SHP77 (cell line): ENCODE measurements at regions not wholly inside any gene's neighbourhood (a gene's known extent, or its start where the extent isn't known, plus 50 kb on each side); places are given as distances from the start of the nearest gene placed in this dataset.

Source experiments
- DNase-seq, 2 experiments: peaks; one replicate each; lab custom pipeline; 2025; lab: John Stamatoyannopoulos, UW

DNA sequence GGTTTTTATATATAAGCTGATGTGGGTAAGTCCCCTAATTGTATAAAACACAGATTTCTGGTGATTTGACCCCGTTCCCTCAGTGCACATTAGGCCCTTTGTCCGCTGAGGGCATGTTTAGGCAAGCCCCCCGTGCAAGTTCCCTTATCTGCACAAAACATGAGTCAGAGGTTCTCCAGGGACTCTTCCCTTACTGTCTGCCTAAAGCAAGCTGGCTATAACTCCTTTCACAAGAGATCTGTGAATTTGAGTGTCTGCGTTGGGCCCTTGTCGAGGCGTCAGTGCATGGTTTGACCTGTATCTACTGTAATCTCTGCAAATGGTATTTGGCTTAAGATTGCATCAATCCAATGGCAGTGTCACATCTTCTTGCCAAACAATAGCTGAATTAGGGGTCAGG, 712.8 kb downstream of the CDH8 start:
- DNase-seq: no peak

DNA sequence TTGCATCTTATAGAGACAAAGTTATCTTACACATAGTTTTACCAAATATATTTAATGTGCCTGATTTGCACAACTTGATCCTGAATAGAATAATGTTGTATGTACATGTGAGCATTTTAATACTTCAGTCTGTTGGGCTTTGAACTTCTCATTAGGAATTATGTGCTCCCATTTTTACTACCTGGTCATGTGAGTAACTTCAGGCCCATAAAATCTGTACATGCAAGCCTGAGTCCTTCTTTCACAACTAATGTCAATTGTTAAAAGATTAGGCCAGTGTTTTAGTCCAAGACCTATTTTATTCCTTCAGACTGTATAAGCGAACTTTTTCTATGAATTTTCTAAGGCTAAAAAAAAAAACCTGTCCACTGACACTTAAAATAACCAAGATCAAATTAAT, 715.4 kb downstream of the CDH8 start:
- DNase-seq: no peak

DNA sequence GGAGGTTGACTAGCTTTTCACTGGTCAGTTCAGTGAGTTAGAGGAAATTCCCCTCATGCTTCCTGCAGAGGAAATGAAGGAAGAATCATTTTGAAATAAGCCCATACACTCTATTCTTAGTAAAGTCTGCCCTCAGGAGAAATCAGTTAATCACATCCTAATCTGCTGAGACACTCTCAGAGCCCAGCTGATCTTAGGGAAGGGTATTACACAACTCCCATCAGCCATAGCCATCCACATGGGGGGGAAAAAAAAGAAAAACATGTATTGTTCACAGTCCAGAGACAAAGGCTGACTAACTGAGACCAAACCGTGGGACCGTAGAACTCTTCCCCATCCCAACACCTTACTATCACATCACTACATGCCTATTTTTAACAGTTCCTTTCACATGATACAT, 722.3 kb downstream of the CDH8 start:
- no peak for DNase-seq

DNA sequence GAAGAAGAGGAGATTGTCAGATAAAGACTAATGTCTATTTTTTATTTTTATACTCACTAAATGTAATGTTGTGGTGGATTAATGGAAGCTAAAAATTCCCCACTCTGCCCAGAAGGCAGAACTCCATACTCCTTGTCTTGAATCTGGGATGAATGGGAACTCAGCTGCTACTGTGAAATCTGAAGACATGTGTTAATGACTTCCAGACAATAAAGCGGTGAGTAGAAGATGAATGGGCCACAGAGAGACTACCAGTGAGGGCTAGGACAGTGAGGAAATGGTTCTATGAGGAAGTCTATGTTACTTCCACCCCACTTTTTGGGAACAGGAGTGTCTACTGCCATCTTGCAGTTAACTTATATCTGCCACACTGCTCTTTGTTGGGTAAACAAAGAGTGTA, 726.9 kb downstream of the CDH8 start:
- DNase-seq: no peak

- DNase-seq: no peak
Observed at GRCh38 chr16:61306204-61306603, 730.0 kb downstream of the CDH8 start.

DNA sequence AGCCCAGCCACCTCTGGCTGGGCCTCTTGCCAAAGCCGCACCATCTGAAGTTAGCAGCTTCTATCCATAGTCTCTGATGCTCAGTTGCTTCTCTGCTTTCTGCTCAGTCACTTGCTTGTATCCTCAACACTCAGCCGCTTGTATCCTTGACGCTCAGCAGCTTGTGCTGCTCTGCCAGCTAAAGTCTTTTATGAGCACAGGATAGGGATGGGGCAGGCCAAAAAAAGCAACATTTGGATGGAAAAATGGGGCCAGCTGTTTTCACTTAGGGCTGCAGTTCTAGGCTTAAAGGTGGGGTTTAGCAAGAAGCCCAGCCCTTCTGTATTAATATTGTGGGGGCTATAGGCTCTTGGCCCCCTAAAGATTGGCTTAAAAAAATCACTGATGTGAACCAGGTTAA, 739.4 kb downstream of the CDH8 start:
- DNase-seq: no peak

DNA sequence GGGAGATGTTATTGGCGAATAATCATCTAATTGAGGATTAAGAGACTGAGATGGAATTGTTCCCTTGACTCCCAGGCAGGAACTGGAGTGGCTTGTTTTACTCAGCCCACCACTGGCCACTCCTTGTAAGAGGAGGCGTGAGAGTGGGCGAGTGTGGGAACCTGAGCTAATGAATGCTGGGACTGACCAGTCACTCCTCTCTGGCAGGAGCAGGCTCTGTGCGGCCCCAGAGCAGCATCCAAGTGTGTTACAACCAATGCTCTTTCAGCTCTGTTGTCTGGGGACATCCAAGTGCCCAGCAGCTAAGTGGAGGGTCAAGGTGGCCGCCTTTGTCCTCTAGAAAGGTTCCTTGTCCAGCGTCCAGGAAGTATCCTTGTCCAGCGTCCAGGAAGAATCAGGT, 739.9 kb downstream of the CDH8 start:
- DNase-seq: no peak

GRCh38 chr16:61295311-61295710, 740.9 kb downstream of the CDH8 start:
- DNase-seq: no peak

GRCh38 chr16:61289141-61289540, 747.1 kb downstream of the CDH8 start:
- DNase-seq: no peak

DNA sequence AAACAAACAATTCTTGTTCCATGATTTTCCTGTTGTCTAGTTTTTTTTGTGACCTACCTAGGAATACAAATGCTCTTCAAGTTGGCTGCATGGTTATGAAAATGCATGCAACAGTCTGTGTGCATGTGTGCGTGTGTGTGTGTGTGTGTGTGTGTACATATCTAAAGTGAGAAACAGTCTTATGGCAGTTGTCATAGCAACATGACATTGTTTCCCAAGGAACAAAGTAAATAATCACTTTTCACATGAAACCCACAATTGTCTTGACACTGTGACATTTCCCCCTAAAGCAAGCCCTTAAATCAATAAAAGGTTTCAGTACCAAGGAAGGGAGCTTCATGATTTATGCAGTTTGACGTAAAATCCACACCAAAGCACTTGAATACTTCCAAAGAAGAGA, 758.4 kb downstream of the CDH8 start:
- no peak for DNase-seq

GRCh38 chr16:61274211-61274610, 762.0 kb downstream of the CDH8 start:
- DNase-seq: no peak

GRCh38 chr16:61270726-61271125, 765.5 kb downstream of the CDH8 start:
- DNase-seq: no peak

- no peak for DNase-seq
Observed at GRCh38 chr16:61263400-61263799, 772.8 kb downstream of the CDH8 start.

DNA sequence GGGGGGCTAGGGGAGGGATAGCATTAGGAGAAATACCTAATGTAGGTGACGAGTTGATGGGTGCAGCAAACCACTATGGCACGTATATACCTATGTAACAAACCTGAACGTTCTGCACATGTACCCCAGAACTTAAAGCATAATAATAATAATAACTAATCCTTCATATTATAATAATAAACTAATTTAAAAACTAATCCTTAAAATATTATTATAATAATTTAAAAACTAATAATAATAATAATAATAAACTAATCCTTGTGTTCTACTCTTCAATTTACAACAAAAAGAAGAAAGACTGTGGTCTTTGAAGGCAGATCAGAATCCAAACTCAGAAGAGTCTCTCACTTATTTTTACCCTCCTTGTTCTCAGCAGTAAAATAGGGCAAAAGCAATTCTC, 774.9 kb downstream of the CDH8 start:
- DNase-seq: no peak

- no peak for DNase-seq
Observed at GRCh38 chr16:61246592-61246991, 789.6 kb downstream of the CDH8 start.

DNA sequence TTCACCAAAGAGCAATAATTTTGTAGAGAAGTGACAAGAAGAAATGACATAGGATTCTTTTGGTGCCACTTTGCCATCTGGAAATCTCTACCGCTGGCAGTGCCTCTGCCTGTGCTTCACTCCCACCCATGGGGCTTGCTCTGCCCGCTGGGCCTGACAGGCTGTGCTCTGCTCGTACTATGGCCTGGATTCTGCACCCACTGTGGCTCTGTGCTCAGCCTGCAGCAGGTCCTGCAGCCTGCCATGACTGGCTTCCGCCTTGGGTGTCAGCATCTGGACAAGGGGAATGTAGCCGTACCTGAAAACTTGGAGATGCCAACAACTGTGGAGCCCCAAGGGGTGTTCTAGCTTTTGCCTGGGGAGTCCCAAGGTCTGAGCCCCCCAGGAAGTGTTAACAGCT, 792.3 kb downstream of the CDH8 start:
- DNase-seq: no peak

DNA sequence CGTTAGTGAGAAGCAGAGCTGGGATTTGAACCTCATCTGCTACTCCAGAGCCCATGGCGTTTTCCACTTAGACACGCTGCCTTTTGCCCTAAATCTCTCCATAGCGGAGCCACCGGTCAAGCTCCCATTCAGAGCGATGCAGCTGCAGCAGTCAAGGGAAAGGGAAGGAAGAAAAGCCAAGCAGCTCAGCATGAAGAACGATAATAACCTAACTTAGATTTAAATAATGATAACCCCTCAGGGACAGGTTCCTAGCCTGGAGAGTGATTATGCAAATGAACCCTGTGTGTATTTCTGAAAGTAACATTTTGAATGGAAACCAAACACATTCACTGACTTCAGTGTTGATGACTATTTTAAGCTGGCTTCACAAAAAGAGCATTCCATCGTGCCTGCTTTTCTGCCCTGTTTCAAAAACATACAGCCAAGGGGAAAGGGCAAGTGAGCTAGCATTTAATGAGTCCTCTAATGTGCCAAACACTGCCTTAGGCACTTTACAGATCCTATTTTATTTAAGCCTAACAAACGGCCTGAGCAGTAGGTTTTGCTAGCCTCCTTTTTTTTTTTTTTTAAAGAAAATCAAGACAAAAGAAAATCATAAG, 798.3 kb downstream of the CDH8 start:
- DNase-seq: no peak

- DNase-seq: no peak
Observed at GRCh38 chr16:61233713-61234112, 802.5 kb downstream of the CDH8 start.

GRCh38 chr16:61228371-61228770, 807.9 kb downstream of the CDH8 start:
- no peak for DNase-seq

DNA sequence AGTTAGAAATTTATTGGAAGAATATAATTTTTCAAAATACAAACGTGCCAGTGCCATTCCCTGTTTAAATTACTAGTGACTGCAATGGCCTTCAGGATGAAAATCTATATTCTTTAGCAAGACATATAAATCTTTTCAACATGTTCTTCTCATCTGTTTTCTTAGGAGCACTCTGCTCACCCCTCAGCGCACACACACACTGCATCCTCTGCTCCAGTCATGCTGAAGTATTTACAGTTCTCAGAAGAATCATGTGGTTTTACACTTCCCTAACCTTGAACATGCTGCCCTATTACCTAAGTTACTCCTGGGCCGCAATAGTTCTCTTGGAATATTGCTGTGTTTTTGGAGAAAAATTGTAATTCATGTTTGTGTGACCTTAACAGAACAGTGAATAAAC, 820.6 kb downstream of the CDH8 start:
- no peak for DNase-seq

GRCh38 chr16:61214780-61215179, 821.5 kb downstream of the CDH8 start:
- no peak for DNase-seq

- no peak for DNase-seq
Observed at GRCh38 chr16:61210076-61210475, 826.2 kb downstream of the CDH8 start.

DNA sequence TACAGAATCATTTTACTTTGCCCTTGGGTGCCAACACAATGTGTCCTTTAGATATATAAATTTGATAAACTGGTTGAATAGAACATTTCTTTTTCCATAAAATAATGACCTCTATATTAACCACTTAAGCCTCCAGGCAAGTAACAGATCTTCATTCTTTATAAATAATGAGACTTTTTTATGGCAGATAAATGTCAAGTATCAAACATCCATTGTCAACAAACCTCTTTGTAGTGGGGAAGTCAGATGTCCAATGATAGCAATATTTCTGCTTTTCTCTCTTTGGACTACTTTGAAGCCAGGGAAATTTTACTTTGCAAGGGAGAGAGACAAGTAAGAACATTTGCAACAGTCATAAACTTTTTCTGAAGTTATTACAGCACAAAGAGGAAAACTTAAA, 841.2 kb downstream of the CDH8 start:
- no peak for DNase-seq

DNA sequence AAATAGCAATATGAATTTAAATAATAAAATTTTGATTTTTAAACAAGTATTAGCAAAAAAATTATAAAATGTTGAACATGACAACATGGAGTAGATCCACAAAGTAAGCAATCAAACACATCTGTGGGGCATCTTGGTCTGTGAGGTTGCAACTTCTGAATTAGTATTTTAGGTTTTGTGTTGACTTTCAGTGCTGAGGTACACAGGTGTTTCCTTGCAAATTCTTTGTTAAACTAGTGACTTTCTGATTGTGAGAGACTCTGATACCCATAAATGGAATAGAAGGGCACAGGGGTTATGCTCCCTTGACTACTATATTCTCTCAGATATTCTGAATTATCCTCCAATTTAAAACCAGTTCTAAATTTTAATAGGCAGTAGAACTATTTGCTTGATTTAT, 841.7 kb downstream of the CDH8 start:
- no peak for DNase-seq

DNA sequence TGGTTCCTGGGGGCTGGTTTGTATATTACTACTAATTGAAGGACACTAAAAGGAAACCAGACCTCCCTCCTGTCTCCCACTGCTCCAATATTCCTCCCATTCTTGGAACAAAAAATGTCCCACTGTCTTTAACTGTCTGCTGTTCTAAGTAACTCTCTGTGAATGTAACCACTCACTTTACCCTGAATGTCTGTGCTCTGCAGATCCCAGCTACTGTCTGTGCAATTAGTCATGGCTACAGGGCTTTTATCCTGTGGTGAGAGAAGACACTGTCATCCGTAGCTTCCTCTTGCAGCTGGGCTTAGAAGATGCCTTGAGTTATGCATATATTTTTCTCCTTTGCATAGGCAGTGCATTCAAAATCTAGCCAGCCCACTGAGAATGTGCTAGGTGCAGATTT, 853.8 kb downstream of the CDH8 start:
- no peak for DNase-seq
